Skeletal muscle satellite cell (primary cell): ENCODE measurements at regions not wholly inside any gene's neighbourhood (a gene's known extent, or its start where the extent isn't known, plus 50 kb on each side); places are given as distances from the start of the nearest gene placed in this dataset.
"Not testable (repeated sequence)": the region's sequence is repeated elsewhere in the genome, so short reads cannot be mapped to it uniquely, and the experiment has no call there.

ENCODE experiments used
- H3K27me3 ChIP-seq: 2 replicates; pipeline ENCODE4 v1.7.0; 2013; ENCODE audit warnings: low read length; ENCODE audit not compliant: control insufficient read depth, insufficient read depth
- H3K36me3 ChIP-seq: 2 replicates; pipeline ENCODE4 v1.7.0; 2013; ENCODE audit warnings: mild to moderate bottlenecking, control low read depth, low read length; ENCODE audit not compliant: insufficient read depth
- H3K4me1 ChIP-seq: 2 replicates; pipeline ENCODE4 v1.7.0; 2013; ENCODE audit warnings: low read length; ENCODE audit not compliant: control insufficient read depth, insufficient read depth
- H3K4me2 ChIP-seq: 2 replicates; pipeline ENCODE4 v1.7.0; 2013; ENCODE audit warnings: mild to moderate bottlenecking, low read length
- H3K4me3 ChIP-seq: 2 replicates; pipeline ENCODE4 v1.7.0; 2013; ENCODE audit warnings: low read length
- H3K9ac ChIP-seq: 2 replicates; pipeline ENCODE4 v1.7.0; 2013; ENCODE audit warnings: mild to moderate bottlenecking, low read depth, low read length, moderate library complexity
- H3K9me3 ChIP-seq: replicated peaks from 2 replicates; pipeline ENCODE4 v1.7.0; 2013; ENCODE audit warnings: mild to moderate bottlenecking, control low read depth, low read length

DNA sequence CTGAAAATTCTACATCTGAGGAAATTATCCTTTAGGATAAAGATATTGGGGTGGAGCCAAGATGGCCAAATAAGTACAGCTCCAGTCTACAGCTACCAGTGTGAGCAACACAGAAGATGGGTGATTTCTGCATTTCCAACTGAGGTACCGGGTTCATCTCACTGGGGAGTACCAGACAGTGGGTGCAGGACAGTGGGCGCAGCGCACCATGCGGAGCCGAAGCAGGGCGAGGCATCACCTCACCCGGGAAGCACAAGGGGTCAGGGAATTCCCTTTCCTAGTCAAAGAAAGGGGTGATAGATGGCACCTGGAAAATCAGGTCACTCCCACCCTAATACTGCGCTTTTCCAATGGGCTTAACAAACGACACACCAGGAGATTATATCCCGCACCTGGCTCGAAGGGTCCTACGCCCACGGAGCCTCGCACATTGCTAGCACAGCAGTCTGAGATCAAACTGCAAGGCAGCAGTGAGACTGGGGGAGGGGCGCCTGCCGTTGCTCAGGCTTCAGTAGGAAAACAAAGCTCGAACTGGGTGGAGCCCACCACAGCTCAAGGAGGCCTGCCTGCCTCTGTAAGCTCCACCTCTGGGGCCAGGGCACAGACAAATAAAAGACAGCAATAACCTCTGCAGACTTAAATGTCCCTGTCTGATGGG, 149.5 kb upstream of the KYNU start:
- H3K36me3 ChIP-seq, H3K27me3 ChIP-seq, H3K9me3 ChIP-seq, H3K4me3 ChIP-seq, H3K4me1 ChIP-seq, H3K9ac ChIP-seq, H3K4me2 ChIP-seq: not testable (repeated sequence)

GRCh38 chr2:142725386-142725785, 152.1 kb upstream of the KYNU start:
- peaks cover 4% of the 10 kb centered on the region for H3K4me1 ChIP-seq
- no peaks in the 10 kb centered on the region for H3K27me3 ChIP-seq
- H3K9ac ChIP-seq = no peak overlapping the region
- no peaks in the 10 kb centered on the region for H3K36me3 ChIP-seq
- no peaks in the 10 kb centered on the region for H3K9me3 ChIP-seq
- H3K4me3 ChIP-seq = no peak overlapping the region
- no peak overlapping the region for H3K4me2 ChIP-seq

DNA sequence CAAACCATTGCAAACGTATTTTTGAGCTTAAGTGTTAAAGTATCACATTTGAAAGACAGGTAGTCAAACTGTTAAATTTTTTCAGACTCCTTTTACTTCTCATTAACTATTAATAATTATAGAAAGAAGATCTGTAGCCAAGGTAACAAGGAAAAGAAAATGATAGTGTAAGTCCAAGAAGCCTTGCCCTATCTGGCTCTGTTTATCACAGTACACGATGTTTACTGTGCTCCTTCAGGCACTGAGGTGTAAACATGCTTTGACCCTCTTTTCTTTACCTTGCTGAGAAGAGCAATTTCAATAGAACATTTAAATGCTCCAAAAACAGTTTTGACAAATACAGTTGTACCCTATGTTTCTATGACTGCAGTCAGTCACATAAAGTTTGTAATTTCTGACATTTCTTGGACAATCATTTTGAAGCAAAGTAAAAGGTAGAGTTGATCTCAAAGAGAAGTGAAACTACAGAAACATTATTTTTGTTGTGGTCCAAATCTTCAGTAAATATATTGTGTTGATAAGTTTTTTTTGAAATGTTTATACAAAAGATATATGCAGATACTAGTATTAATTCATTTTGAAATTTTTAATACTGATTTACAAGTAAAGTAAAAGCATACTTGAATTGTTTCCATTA, 152.6 kb upstream of the KYNU start:
- H3K27me3 ChIP-seq = no peaks in the 10 kb centered on the region
- H3K9ac ChIP-seq = no peak overlapping the region
- H3K4me2 ChIP-seq = no peak overlapping the region
- peaks cover 4% of the 10 kb centered on the region for H3K4me1 ChIP-seq
- no peaks in the 10 kb centered on the region for H3K36me3 ChIP-seq
- no peak overlapping the region for H3K4me3 ChIP-seq
- no peaks in the 10 kb centered on the region for H3K9me3 ChIP-seq

GRCh38 chr2:142724186-142724585, 153.3 kb upstream of the KYNU start:
- H3K9me3 ChIP-seq = no peaks in the 10 kb centered on the region
- H3K4me2 ChIP-seq = no peak overlapping the region
- peaks cover 4% of the 10 kb centered on the region for H3K4me1 ChIP-seq
- H3K27me3 ChIP-seq = no peaks in the 10 kb centered on the region
- no peak overlapping the region for H3K4me3 ChIP-seq
- no peaks in the 10 kb centered on the region for H3K36me3 ChIP-seq
- H3K9ac ChIP-seq = no peak overlapping the region

DNA sequence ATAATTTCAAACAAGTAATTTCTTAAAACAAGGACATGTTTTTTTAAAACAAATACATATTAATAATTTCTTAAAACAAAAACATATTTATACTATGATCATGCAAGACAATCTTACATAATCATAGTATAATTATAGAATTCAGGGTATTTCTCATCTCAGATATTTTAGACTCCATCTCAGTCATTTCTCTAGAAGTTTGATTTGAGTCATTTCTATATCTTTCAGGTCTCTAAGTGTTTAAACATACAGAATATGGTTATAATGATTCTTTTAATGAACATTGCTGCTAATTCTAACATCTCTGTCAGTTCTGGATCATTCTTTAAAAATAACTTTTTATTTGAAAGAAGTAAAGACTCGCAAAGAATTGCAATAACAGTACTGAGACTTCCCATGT, 154.2 kb upstream of the KYNU start:
- no peaks in the 10 kb centered on the region for H3K36me3 ChIP-seq

GRCh38 chr2:142722569-142722968, 154.9 kb upstream of the KYNU start:
- H3K36me3 ChIP-seq = no peaks in the 10 kb centered on the region
- no peak overlapping the region for H3K4me3 ChIP-seq
- no peaks in the 10 kb centered on the region for H3K9me3 ChIP-seq
- peaks cover 4% of the 10 kb centered on the region for H3K4me1 ChIP-seq
- no peak overlapping the region for H3K4me2 ChIP-seq
- H3K27me3 ChIP-seq = no peaks in the 10 kb centered on the region
- H3K9ac ChIP-seq = no peak overlapping the region

More for the DNA sequence above, 154.2 kb upstream of the KYNU start:
- Histone ChIP-seq H3K4me3 (no peak overlapping the region), H3K4me1 (peaks cover 4% of the 10 kb centered on the region), H3K9ac (no peak overlapping the region), H3K27me3 (no peaks in the 10 kb centered on the region), H3K4me2 (no peak overlapping the region), H3K9me3 (no peaks in the 10 kb centered on the region)

GRCh38 chr2:142722086-142722485, 155.4 kb upstream of the KYNU start:
- H3K4me3 ChIP-seq = no peak overlapping the region
- no peaks in the 10 kb centered on the region for H3K27me3 ChIP-seq
- H3K9ac ChIP-seq = no peak overlapping the region
- no peaks in the 10 kb centered on the region for H3K9me3 ChIP-seq
- no peak overlapping the region for H3K4me2 ChIP-seq
- H3K4me1 ChIP-seq = peaks cover 4% of the 10 kb centered on the region
- no peaks in the 10 kb centered on the region for H3K36me3 ChIP-seq

DNA sequence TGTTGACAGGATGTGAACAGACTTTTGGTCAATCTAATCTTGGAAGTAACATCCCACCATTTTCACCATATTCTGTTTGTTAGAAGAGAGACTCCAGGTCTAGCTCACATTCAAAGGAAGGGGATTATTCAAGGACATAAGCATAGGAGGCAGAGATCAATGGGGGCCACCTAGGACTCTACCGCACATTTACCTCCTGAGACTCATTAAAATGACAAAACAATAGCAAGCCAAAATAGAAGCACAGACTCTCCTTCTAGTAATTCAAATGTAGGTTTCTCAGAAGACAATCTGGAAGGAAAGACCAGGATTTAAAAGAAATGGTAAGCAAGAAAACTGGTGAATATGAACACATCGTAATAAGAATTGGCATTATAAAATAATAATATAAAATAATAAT, 156.4 kb upstream of the KYNU start:
- no peak overlapping the region for H3K4me3 ChIP-seq
- H3K4me1 ChIP-seq = peaks cover 4% of the 10 kb centered on the region

GRCh38 chr2:142718576-142719155, 158.8 kb upstream of the KYNU start:
- no peaks in the 10 kb centered on the region for H3K27me3 ChIP-seq

More for the DNA sequence above, 156.4 kb upstream of the KYNU start:
- Histone ChIP-seq H3K4me2 (no peak overlapping the region), H3K36me3 (no peaks in the 10 kb centered on the region), H3K9me3 (no peaks in the 10 kb centered on the region), H3K9ac (no peak overlapping the region), H3K27me3 (no peaks in the 10 kb centered on the region)

GRCh38 chr2:142716463-142717242, 160.8 kb upstream of the KYNU start:
- Histone ChIP-seq H3K9me3 (no peaks in the 10 kb centered on the region), H3K27me3 (no peaks in the 10 kb centered on the region), H3K9ac (no peak overlapping the region), H3K4me2 (no peak overlapping the region), H3K4me3 (no peak overlapping the region), H3K4me1 (no peaks in the 10 kb centered on the region), H3K36me3 (no peaks in the 10 kb centered on the region)

More at GRCh38 chr2:142718576-142719155, 158.8 kb upstream of the KYNU start:
- Histone ChIP-seq H3K9ac (no peak overlapping the region), H3K4me3 (no peak overlapping the region), H3K4me1 (peaks cover 4% of the 10 kb centered on the region), H3K9me3 (no peaks in the 10 kb centered on the region), H3K36me3 (no peaks in the 10 kb centered on the region), H3K4me2 (no peak overlapping the region)

DNA sequence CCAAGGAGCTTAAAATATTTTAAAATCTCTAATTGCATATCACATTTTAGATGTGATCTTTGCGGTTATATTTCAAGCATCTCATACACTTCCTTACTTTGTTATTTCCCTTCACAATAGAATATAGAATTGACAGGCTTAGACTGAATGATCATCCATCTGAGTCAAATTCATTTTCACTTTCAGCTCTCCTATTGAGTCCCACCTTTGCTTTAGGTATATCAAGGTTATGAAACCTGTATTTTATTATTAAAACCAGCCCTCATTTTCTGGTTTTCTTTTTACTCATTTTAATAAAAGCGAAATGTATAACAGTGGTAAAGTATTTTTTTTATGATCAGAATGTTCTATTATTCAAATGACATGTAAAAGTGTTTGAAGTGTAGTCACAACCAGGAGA, 162.9 kb upstream of the KYNU start:
- no peak overlapping the region for H3K4me2 ChIP-seq
- no peaks in the 10 kb centered on the region for H3K36me3 ChIP-seq
- H3K9ac ChIP-seq = no peak overlapping the region
- no peaks in the 10 kb centered on the region for H3K9me3 ChIP-seq
- no peak overlapping the region for H3K4me3 ChIP-seq
- no peaks in the 10 kb centered on the region for H3K27me3 ChIP-seq
- no peaks in the 10 kb centered on the region for H3K4me1 ChIP-seq
